NCI-H2196 treated with DMSO at 0.1 percent for 48 hours (cell line): ENCODE measurements at regions not wholly inside any gene's neighbourhood (a gene's known extent, or its start where the extent isn't known, plus 50 kb on each side); places are given as distances from the start of the nearest gene placed in this dataset.

Experiments
- DNase-seq: peaks from one replicate; lab custom pipeline; 2025; ENCODE audit not compliant: unreplicated experiment; lab: John Stamatoyannopoulos, UW

DNA sequence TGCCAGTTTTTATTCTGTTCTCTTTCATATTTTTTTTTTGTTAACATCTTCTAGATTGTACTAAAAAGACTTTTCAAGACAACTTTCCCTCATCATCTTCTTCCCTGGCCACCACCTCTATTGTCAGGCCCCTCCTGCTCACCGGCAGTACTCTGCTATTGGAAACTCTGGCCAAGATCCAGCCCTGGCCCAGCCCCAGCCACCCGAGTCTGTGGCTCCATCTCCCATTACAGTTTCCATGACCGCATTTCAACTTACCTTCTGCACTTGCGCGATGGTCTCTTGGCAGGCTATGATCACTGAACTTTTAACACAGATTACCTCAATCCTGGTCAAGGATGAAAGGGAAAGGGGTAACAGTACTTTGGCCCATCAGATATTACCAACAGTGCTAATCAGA is 137.7 kb upstream of the POM121L12 start:
- DNase-seq, result no peak

DNA sequence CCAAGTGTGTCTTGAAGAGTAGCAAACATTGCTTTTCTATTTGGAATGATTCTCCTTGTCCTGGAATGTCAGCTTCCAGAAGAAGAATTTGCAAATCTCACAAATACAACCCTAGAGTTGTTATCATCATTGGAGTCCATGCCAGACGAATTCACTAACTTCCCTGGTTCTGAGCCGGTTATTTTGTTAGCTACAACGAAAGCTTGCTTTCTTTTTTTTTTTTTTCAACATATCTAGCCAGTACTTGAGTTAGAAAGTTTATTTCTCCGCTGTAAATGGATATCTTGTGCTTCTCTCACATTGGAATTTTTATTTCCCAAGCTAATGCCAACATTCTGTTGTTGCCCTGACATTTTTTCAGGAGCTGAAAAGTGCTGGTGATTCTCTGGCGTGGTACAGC is 138.1 kb upstream of the POM121L12 start:
- DNase-seq, result no peak

DNA sequence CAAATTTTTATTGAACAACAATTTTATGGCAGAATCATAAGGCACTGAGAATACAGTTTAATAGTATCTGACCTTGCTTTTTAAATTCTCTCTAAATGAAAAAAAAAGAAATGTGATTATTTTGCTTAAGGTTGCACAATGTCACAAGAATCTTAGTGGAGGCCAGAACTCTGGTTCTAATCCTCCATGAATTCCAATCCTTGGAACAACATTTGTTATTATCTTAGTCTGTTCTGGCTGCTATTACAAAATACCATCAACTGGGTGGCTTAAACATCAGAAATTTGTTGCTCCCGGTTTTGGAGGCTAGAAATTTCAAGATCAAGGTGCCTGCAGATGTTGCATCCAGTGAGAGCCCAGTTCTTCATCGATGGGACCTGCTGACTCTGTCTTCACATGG is 158.2 kb upstream of the POM121L12 start:
- DNase-seq, result no peak

DNA sequence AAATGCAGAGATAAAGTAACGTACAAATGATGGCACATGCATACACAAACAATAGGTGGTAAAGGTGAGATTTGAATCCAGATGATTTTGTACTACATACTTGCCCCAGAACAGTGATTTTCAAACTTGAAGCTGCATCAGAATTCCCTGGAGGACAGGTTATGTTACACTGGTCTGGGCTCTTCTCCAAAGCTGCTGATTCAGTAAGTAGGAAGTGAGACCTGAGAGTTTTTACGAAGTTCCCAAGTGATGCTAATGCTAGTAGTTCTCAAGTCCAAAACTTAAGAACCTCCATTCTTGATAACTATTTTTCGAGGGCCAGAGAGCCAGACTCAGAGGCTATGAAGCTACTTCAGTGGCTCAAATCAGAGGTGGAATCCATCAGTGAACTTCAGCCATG is 159.0 kb upstream of the POM121L12 start:
- no peak for DNase-seq

DNA sequence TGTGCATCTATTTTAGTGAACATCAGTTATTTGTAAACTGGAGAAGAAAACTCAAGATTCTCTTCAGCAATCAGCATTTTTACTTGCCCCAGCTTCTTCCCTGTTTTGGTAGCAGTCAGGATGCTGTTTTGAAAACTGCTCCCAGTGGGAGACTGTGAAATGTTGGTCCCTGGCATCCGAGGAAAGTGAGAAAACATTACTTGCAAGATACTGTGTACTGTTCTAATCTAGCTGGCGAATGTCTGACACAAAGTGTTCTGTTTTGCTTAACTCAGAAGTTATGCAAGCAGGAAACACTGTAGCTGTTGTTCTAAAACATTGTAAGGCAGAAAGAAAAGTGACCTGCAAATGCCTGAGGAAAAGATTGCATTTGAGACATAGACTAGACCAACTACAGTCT is 171.8 kb upstream of the POM121L12 start:
- no peak for DNase-seq

- no peak for DNase-seq
Measured at GRCh38 chr7:52862321-52862720, 173.1 kb upstream of the POM121L12 start.

- DNase-seq, result no peak
Measured at GRCh38 chr7:52857367-52857766, 178.1 kb upstream of the POM121L12 start.

- no peak for DNase-seq
Measured at GRCh38 chr7:52854681-52855080, 180.8 kb upstream of the POM121L12 start.

DNA sequence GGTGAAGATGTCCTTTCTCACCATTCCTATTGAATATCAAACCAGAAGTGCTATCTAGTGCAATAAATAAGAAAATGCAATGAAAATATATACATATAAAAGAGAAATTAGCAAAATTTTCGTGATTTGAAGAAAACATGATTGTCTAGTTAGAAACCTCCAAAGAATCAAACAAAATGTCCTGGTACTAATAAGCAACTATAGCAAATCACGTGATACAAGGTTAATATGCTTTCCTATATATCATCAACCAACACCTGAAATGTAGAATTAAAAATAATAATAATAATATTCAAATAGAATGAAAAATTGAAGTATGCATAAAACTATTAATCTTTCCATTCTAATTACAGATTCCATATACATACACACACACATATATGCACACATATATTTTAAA is 183.9 kb upstream of the POM121L12 start:
- no peak for DNase-seq

- DNase-seq, result no peak
Measured at GRCh38 chr7:52843436-52843835, 192.0 kb upstream of the POM121L12 start.

DNA sequence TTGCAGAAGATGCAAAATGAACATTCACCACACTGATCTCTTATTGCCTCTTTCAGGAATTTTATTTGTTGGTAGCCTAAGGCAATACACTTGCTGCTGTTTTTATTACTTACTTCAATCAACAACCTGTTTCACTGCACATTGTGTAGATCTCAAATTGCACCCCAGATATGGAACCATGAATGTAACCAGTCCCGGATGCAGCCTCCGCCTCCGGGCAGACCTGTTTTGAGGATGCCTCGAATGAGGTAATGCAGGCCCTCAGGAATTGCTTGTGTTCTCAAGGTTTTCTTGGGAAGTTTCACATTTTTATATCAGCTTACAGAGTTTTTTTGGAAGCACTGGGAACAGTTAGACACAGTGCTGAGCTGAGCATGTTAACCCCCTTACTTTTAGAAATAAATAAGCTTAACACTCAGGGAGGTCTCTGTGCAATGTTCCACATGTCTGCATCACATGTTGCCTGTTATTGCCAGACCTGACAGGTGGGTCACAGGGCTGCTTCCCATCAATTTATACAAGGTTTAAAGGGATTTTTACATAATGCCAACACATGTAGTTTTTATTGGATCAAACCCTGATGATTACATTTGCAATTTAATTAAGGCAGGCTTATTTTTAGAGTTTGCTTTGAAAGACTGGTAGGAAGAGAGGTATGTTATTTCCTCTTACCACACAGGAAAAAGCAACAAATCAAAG is 193.1 kb upstream of the POM121L12 start:
- no peak for DNase-seq

DNA sequence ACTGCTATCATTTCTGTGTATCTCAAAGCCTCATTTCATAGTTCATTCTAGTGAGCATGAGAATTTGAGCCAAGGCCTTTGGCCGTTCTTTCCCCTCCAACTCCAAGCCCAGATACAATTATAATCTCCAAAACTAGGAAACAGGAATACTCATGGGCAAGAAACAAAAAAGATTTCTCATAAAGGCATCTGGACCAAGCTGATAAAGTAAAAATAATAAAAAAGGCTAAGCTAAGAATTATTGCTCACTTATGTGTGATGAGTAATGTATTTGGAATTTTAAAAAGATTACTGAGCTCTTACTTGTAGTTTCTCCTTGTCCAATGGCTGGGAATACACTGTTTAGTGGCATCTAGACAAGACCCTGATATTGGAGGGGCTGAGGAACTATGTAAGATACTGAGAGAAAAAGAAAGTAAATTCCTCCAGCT is 196.4 kb upstream of the POM121L12 start:
- DNase-seq, result no peak

- DNase-seq, result no peak
Measured at GRCh38 chr7:52831321-52831720, 204.1 kb upstream of the POM121L12 start.

GRCh38 chr7:52830801-52831200 is 204.6 kb upstream of the POM121L12 start:
- DNase-seq, result no peak

GRCh38 chr7:52826515-52827265 is 208.7 kb upstream of the POM121L12 start:
- DNase-seq, result no peak

DNA sequence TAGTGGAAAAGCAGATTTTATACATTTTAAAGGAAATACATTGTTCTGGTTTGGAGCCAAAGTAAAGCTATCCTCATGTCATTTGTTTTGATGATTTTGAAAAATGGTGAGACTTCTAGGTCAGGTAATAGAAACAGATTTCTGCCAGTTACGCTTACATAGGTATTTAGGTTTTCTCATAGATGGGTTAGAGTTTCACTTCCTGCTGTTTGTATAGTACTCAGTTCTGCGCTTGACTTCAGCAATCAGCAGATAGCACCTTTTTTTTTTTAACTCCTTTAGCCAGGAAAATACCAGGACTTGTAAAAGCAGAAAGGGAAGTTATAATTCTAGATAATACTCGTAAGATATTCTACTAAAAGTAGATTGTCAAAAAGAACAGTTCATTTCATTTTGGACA is 209.8 kb upstream of the POM121L12 start:
- DNase-seq, result no peak

DNA sequence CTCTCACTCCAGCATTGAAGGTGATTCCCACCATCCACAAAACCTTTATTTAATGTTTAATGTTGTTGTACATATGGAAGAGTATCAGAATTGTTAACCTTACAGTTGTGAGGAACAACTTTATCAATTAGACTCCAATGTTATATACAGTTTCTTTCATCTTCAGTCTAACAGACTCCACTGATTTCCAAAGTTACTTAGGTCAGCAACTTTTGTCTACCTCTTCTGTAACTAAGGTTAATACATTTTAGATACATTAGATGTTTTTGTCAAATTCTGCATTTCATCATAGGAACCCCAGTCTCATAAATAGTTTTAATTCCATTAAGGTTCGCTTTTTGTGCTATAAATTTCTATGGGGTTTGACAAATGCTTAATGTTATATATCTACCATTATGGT is 223.9 kb upstream of the POM121L12 start:
- no peak for DNase-seq

DNA sequence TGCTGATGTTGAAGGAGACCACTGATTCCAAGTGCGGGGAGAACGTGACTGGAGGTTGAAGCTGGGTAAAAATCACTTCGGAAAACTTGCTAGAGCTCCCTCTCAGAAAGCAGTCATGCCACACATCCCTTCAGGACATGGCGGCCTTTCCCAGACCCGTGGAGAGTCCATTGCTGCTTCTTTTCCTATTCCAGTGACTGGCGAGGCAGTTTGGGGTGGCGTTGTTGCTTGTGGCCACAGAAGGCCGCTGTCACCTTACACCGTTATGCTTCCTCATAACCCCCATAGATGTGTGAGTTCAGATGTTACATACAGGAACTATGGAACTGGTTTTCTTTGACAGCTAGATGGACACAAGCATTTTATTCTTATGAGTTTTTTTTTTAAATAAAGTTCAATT is 235.6 kb upstream of the POM121L12 start:
- DNase-seq, result no peak

GRCh38 chr7:52797801-52798200 is 237.6 kb upstream of the POM121L12 start:
- no peak for DNase-seq

GRCh38 chr7:52794621-52795020 is 240.8 kb upstream of the POM121L12 start:
- no peak for DNase-seq

DNA sequence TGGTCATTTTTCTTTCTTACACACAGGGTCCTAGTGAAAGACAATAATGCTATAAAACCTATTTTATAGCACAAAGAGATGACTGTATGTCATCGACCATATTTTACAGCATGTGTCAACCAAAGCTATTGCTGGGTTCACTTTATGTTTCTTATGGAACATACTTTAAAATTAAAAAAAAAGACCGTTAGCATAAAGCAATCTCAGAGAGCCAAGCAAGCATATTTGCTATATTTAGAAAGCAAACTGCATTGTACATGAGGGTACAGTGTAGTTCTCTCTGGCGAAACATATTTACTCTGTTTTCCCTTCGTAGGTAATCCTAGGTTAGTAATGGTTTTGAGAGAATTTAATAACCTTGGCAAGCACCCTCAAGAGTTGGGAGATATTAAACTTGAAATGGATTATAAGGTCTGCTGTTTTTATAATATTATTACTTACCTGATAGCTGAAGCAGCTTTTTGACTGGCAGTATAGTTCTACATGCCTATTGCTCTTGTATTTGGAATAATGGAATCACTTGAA is 244.2 kb upstream of the POM121L12 start:
- DNase-seq, result no peak

DNA sequence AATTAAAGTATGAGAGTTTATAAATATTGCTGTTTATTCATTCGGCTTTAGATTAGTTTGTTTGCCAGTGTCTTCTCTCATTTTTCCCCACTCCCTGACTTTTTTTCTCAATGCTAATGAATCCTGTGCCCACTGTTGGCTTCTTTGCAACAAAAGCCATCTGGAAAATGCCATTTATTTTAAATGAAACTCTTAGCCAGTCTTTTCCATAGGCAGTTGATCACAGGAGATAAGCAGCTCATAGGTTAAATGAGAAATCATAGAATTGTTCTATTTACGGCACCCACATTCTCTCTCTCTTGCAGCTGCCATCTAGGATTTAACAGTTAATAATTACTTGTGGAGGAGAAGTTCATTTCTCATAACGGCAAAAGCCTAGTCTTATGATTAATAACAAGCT is 249.3 kb upstream of the POM121L12 start:
- no peak for DNase-seq
